ENCODE measurements at regions not wholly inside any gene's neighbourhood (a gene's known extent, or its start where the extent isn't known, plus 50 kb on each side); places are given as distances from the start of the nearest gene placed in this dataset.

DNA sequence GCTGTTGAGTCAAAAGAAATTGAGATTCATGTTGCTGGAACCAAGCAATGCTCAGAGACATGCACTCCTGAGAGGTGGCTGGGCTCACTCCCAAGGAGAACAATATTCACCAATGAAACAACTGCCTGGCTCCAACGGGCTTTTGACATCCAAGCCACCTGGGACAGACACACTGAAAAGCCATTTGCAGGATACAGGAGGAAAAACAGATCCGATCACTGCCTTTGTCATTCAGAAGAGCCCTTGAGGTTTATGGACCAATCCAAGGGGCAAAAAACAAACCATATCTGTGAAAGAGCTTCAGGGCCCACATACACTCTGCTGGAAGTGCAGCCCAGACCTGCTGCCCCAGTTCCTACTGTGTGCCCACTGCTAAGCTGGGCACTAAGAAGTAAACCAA lies 277.5 kb downstream of the NUAK1 start:
- TF ChIP-seq EP300 (IDR thresholded peaks at IDR 0.05) (no peak), POLR2AphosphoS5 (IDR thresholded peaks at IDR 0.05) (no peak), POLR2A (IDR thresholded peaks at IDR 0.05) (no peak)
- TF ChIP-seq, protein P1, sequence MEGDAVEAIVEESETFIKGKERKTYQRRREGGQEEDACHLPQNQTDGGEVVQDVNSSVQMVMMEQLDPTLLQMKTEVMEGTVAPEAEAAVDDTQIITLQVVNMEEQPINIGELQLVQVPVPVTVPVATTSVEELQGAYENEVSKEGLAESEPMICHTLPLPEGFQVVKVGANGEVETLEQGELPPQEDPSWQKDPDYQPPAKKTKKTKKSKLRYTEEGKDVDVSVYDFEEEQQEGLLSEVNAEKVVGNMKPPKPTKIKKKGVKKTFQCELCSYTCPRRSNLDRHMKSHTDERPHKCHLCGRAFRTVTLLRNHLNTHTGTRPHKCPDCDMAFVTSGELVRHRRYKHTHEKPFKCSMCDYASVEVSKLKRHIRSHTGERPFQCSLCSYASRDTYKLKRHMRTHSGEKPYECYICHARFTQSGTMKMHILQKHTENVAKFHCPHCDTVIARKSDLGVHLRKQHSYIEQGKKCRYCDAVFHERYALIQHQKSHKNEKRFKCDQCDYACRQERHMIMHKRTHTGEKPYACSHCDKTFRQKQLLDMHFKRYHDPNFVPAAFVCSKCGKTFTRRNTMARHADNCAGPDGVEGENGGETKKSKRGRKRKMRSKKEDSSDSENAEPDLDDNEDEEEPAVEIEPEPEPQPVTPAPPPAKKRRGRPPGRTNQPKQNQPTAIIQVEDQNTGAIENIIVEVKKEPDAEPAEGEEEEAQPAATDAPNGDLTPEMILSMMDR (IDR thresholded peaks at IDR 0.05), result no peak

All from upper lobe of left lung (tissue), 4 donors.